MM.1S (cell line): ENCODE measurements at regions not wholly inside any gene's neighbourhood (a gene's known extent, or its start where the extent isn't known, plus 50 kb on each side); places are given as distances from the start of the nearest gene placed in this dataset.

Experiments used
- DNase-seq: peaks from one replicate; pipeline ENCODE4 v3.0.0-alpha.2; 2015
- H2AFZ ChIP-seq: fragments of 300-600 bp; sonication (generic); 2 replicates; pipeline ENCODE4 v1.6.0; 2016; ENCODE audit warnings: antibody characterized with exemption, low read length
- H3F3A ChIP-seq: fragments of 300-600 bp; sonication (generic); 2 replicates; pipeline ENCODE4 v1.6.1; 2016; ENCODE audit warnings: mild to moderate bottlenecking, antibody characterized with exemption, low read length, moderate library complexity, mixed read lengths; ENCODE audit not compliant: insufficient read depth
- H3K27ac ChIP-seq: fragments of 300-600 bp; sonication (generic); 2 replicates; pipeline ENCODE4 v1.5.1; 2016; ENCODE audit warnings: mild to moderate bottlenecking, low read length
- H3K27me3 ChIP-seq: fragments of 300-600 bp; sonication (generic); replicated peaks from 2 replicates; pipeline ENCODE4 v1.6.0; 2016; ENCODE audit warnings: low read length; ENCODE audit not compliant: insufficient read depth
- H3K36me3 ChIP-seq: fragments of 300-600 bp; sonication (generic); replicated peaks from 2 replicates; pipeline ENCODE4 v1.6.1; 2016; ENCODE audit warnings: mild to moderate bottlenecking, low read length, mixed read lengths; ENCODE audit not compliant: insufficient read depth
- H3K4me1 ChIP-seq: fragments of 300-600 bp; sonication (generic); 2 replicates; pipeline ENCODE4 v1.6.1; 2016; ENCODE audit warnings: low read length, mixed read lengths
- H3K4me2 ChIP-seq: fragments of 300-600 bp; sonication (generic); 2 replicates; pipeline ENCODE4 v1.6.0; 2016; ENCODE audit warnings: low read depth, low read length
- H3K4me3 ChIP-seq: fragments of 300-600 bp; sonication (generic); 2 replicates; pipeline ENCODE4 v1.5.1; 2016; ENCODE audit warnings: low read length, mixed read lengths
- H3K79me2 ChIP-seq: fragments of 300-600 bp; sonication (generic); 2 replicates; pipeline ENCODE4 v1.6.1; 2016; ENCODE audit warnings: mixed run types, low read length, mixed read lengths
- H3K9ac ChIP-seq: fragments of 300-600 bp; sonication (generic); 2 replicates; pipeline ENCODE4 v1.6.1; 2016; ENCODE audit warnings: low read length, mixed read lengths
- H3K9me2 ChIP-seq: fragments of 300-600 bp; sonication (generic); replicated peaks from 2 replicates; pipeline ENCODE4 v1.6.1; 2016; ENCODE audit warnings: mild to moderate bottlenecking, low read length, mixed read lengths; ENCODE audit not compliant: insufficient read depth
- H3K9me3 ChIP-seq: fragments of 300-600 bp; sonication (generic); replicated peaks from 2 replicates; pipeline ENCODE4 v1.6.1; 2016; ENCODE audit warnings: mild to moderate bottlenecking, low read length, mixed read lengths; ENCODE audit not compliant: insufficient read depth
- H4K20me1 ChIP-seq: fragments of 300-600 bp; sonication (generic); 2 replicates; pipeline ENCODE4 v1.6.1; 2016; ENCODE audit warnings: mild to moderate bottlenecking, low read length, moderate library complexity, mixed read lengths; ENCODE audit not compliant: insufficient read depth
- EZH2 ChIP-seq: fragments of 300-600 bp; sonication (generic); optimal IDR thresholded peaks from 2 replicates; pipeline ENCODE3; 2017; ENCODE audit warnings: low read depth, mild to moderate bottlenecking, antibody characterized with exemption, low read length, mixed read lengths
- EZH2phosphoT487 ChIP-seq: fragments of 300-600 bp; sonication (generic); IDR thresholded peaks from 2 replicates; pipeline ENCODE4 v1.6.1; 2018; ENCODE audit warnings: antibody characterized with exemption, low read length
- TF ChIP-seq, protein P1 (sequence below): fragments of 300-600 bp; sonication (generic); IDR thresholded peaks from 2 replicates; pipeline ENCODE4 v1.5.1; 2016; ENCODE audit warnings: antibody characterized with exemption, low read length, mixed read lengths

DNA sequence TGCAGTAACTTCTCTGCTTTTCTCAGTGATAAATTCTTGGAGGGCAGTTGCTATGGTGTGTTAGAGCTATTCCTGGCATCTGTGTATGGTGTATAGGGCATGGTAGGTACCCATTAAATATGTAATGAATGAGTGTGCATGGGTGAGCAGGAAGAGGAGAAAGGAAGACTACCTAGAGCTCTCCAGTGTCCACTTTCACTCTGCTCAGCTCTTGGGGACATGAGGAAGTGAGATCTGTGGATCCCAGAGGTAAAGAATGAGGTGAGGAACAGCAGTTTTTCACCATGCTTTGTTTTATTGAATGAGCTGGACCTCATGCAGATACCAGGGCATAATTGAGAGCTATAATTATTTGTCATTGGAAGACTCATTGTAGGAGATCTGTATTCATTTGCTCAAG, 444.8 kb upstream of the RGS6 start:
- TF ChIP-seq, protein P1, sequence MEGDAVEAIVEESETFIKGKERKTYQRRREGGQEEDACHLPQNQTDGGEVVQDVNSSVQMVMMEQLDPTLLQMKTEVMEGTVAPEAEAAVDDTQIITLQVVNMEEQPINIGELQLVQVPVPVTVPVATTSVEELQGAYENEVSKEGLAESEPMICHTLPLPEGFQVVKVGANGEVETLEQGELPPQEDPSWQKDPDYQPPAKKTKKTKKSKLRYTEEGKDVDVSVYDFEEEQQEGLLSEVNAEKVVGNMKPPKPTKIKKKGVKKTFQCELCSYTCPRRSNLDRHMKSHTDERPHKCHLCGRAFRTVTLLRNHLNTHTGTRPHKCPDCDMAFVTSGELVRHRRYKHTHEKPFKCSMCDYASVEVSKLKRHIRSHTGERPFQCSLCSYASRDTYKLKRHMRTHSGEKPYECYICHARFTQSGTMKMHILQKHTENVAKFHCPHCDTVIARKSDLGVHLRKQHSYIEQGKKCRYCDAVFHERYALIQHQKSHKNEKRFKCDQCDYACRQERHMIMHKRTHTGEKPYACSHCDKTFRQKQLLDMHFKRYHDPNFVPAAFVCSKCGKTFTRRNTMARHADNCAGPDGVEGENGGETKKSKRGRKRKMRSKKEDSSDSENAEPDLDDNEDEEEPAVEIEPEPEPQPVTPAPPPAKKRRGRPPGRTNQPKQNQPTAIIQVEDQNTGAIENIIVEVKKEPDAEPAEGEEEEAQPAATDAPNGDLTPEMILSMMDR = no peak
- TF ChIP-seq EZH2 (no peak), EZH2phosphoT487 (no peak)

DNA sequence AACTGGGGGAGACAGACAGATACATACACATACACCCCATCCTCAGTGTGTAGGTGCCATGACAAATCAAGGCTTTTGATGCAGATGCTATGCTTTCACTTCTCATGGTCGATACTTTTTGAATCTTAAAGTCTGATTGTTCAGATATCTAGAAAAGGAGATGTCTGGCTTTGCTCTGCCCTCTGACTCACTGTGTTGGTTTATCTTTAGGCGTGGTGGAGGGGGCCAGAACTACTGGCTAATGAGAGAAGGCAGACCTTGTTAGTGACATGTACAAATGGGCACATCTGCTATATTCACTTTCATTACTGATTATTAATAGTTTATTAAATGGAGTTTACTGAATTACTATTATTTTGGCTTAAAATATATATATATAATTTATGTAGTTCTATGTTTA, 444.3 kb upstream of the RGS6 start:
- Histone ChIP-seq H3K9me3 (no peaks in the 10 kb centered on the region), H3K9ac (no peak overlapping the region), H3K4me2 (no peak overlapping the region), H3F3A (no peaks in the 10 kb centered on the region), H4K20me1 (no peaks in the 10 kb centered on the region), H3K27ac (no peak overlapping the region), H3K27me3 (no peaks in the 10 kb centered on the region), H3K79me2 (no peaks in the 10 kb centered on the region), H3K36me3 (no peaks in the 10 kb centered on the region), H3K4me1 (no peaks in the 10 kb centered on the region), H3K9me2 (no peaks in the 10 kb centered on the region), H3K4me3 (no peak overlapping the region), H2AFZ (no peak overlapping the region)
- TF ChIP-seq, protein P1 = no peak
- TF ChIP-seq EZH2 (no peak), EZH2phosphoT487 (no peak)
- DNase-seq = no peak

More for the DNA sequence above, 444.8 kb upstream of the RGS6 start:
- no peak overlapping the region for H3K9ac ChIP-seq
- no peaks in the 10 kb centered on the region for H3K36me3 ChIP-seq
- no peaks in the 10 kb centered on the region for H3K9me3 ChIP-seq
- H2AFZ ChIP-seq = no peak overlapping the region
- no peaks in the 10 kb centered on the region for H3F3A ChIP-seq
- no peaks in the 10 kb centered on the region for H3K27me3 ChIP-seq
- H3K79me2 ChIP-seq = no peaks in the 10 kb centered on the region
- H3K4me2 ChIP-seq = no peak overlapping the region
- no peaks in the 10 kb centered on the region for H3K9me2 ChIP-seq
- H3K27ac ChIP-seq = no peak overlapping the region
- no peaks in the 10 kb centered on the region for H3K4me1 ChIP-seq
- DNase-seq = no peak
- H3K4me3 ChIP-seq = no peak overlapping the region
- no peaks in the 10 kb centered on the region for H4K20me1 ChIP-seq

DNA sequence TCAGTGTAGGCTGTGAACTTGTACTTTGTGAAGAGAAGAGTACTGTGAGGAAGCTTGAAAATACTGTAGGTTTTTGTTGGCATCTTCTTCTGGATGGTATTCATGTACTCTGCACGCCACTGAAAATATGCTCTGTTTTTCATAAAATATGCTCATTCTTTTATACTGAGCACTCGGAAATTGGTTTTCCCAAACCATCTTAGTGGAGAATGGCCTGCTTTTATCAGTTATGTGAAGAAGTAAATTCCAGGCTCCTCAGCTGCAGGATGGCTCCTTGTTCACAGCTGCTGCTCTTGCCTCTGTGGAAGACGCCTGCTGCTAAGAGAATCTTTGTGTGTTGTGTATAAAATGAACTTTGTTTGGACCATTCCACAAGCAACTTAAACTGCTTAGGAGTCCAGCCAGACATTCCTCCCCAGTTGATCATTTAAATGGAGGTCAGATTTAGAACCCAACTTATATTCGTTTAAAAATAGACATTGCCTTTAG, 443.5 kb upstream of the RGS6 start:
- no peaks in the 10 kb centered on the region for H3K9me3 ChIP-seq
- H3K4me3 ChIP-seq = no peak overlapping the region
- no peaks in the 10 kb centered on the region for H3K27me3 ChIP-seq
- no peak overlapping the region for H3K4me2 ChIP-seq
- H3K36me3 ChIP-seq = no peaks in the 10 kb centered on the region
- DNase-seq = no peak
- TF ChIP-seq EZH2phosphoT487 = no peak
- TF ChIP-seq EZH2 = no peak
- TF ChIP-seq, protein P1 = no peak
- no peak overlapping the region for H3K27ac ChIP-seq
- H3K79me2 ChIP-seq = no peaks in the 10 kb centered on the region
- H4K20me1 ChIP-seq = no peaks in the 10 kb centered on the region
- H3F3A ChIP-seq = no peaks in the 10 kb centered on the region
- H3K9me2 ChIP-seq = no peaks in the 10 kb centered on the region
- H2AFZ ChIP-seq = no peak overlapping the region
- H3K4me1 ChIP-seq = no peaks in the 10 kb centered on the region
- no peak overlapping the region for H3K9ac ChIP-seq
